HG02759 (cell line): ENCODE measurements at regions not wholly inside any gene's neighbourhood (a gene's known extent, or its start where the extent isn't known, plus 50 kb on each side); places are given as distances from the start of the nearest gene placed in this dataset.

Source experiments
- ATAC-seq: cut with Tn5 transposase; IDR thresholded peaks from one replicate; pipeline ENCODE4 v1.9.1; 2021; ENCODE audit warnings: mild to moderate bottlenecking, moderate library complexity; ENCODE audit not compliant: unreplicated experiment

- ATAC-seq = no peak
Observed at GRCh38 chr5:6910950-6911349, 197.7 kb downstream of the TENT4A start.

GRCh38 chr5:6914347-6914746, 201.1 kb downstream of the TENT4A start:
- ATAC-seq = no peak

- no peak for ATAC-seq
Observed at GRCh38 chr5:6915574-6915973, 202.3 kb downstream of the TENT4A start.

- ATAC-seq = no peak
Observed at GRCh38 chr5:6918255-6918654, 205.0 kb downstream of the TENT4A start.

GRCh38 chr5:6920628-6921256, 207.5 kb downstream of the TENT4A start:
- no peak for ATAC-seq

- no peak for ATAC-seq
Observed at GRCh38 chr5:6926491-6927038, 213.3 kb downstream of the TENT4A start.

GRCh38 chr5:6936031-6936430, 222.8 kb downstream of the TENT4A start:
- no peak for ATAC-seq

GRCh38 chr5:6937677-6938076, 224.4 kb downstream of the TENT4A start:
- no peak for ATAC-seq

GRCh38 chr5:6941631-6942030, 228.4 kb downstream of the TENT4A start:
- no peak for ATAC-seq

- no peak for ATAC-seq
Observed at GRCh38 chr5:6943197-6944112, 230.2 kb downstream of the TENT4A start.

GRCh38 chr5:6948562-6948961, 235.3 kb downstream of the TENT4A start:
- ATAC-seq = no peak

- ATAC-seq = no peak
Observed at GRCh38 chr5:6949230-6949629, 236.0 kb downstream of the TENT4A start.

- ATAC-seq = no peak
Observed at GRCh38 chr5:6950250-6950649, 237.0 kb downstream of the TENT4A start.

GRCh38 chr5:6950860-6951259, 237.6 kb downstream of the TENT4A start:
- ATAC-seq = no peak

- ATAC-seq = no peak
Observed at GRCh38 chr5:6961123-6961522, 247.9 kb downstream of the TENT4A start.

- no peak for ATAC-seq
Observed at GRCh38 chr5:6961837-6962635, 248.8 kb downstream of the TENT4A start.

GRCh38 chr5:6976971-6977370, 263.7 kb downstream of the TENT4A start:
- no peak for ATAC-seq

- ATAC-seq = no peak
Observed at GRCh38 chr5:6979061-6979460, 265.8 kb downstream of the TENT4A start.

GRCh38 chr5:6989230-6989629, 276.0 kb downstream of the TENT4A start:
- ATAC-seq = no peak

GRCh38 chr5:6994097-6994496, 280.9 kb downstream of the TENT4A start:
- ATAC-seq = no peak

GRCh38 chr5:6995115-6995514, 281.9 kb downstream of the TENT4A start:
- ATAC-seq = no peak
